GM21737 (cell line): ENCODE measurements at regions not wholly inside any gene's neighbourhood (a gene's known extent, or its start where the extent isn't known, plus 50 kb on each side); places are given as distances from the start of the nearest gene placed in this dataset.

Source experiments
- ATAC-seq: cut with Tn5 transposase; IDR thresholded peaks from one replicate; pipeline ENCODE4 v1.9.1; 2021; ENCODE audit warnings: mild to moderate bottlenecking, moderate library complexity; ENCODE audit not compliant: unreplicated experiment

DNA sequence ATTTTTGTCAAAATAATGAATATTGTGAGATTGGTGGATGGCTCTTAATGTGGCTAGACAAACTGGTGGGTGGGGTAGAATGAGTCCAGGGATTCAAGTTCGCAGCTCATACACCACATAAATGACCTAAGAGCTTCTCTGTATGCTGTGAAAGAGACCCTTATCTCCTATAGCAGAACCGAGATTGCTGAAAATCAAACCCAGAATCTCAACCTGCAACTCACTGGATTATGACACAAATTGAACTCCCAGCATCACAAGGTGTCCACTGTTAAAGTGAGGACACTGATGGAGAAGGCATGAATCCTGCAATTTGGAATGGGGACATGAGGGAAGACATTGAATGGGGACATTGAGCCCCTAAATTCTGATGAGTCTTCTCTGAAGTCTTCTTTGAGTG lies 51.3 kb upstream of the CNKSR3 start:
- ATAC-seq = no peak

DNA sequence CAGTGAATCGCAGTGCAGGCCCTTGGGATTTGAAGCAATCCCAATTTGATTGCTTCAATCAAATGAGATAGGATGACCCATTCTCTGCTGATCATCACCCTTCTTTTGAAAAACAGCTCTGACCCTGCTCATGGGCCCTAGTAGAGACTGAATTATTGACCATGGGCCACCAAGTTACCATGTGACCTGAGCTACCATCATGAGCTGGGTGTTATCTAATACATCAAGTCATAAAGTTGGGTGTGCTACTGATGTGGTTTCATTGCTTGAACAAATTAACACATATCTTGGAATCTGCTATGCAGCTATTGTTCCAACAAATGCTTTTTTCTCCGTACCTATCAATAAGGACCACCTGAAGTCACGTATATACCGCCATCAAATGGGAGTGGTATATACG lies 54.8 kb upstream of the CNKSR3 start:
- no peak for ATAC-seq

DNA sequence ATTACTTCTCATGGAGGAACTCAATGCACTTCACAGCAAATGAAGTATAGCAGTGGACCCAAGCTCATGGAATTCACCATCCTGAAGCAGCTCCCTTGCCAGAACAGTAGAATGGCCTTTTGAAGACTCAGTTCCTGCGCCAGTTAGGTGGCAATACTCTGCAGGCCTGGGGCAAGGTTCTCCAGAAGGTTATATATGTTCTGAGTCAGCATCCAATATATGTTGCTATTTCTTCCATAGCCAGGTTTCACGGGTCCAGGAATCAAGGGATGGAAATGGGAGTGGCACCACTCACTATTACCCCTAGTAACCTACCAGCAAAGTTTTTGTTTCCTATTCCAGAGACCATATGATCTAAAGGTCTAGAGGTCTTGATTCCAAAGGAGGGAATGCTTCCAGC lies 56.4 kb upstream of the CNKSR3 start:
- ATAC-seq = no peak

DNA sequence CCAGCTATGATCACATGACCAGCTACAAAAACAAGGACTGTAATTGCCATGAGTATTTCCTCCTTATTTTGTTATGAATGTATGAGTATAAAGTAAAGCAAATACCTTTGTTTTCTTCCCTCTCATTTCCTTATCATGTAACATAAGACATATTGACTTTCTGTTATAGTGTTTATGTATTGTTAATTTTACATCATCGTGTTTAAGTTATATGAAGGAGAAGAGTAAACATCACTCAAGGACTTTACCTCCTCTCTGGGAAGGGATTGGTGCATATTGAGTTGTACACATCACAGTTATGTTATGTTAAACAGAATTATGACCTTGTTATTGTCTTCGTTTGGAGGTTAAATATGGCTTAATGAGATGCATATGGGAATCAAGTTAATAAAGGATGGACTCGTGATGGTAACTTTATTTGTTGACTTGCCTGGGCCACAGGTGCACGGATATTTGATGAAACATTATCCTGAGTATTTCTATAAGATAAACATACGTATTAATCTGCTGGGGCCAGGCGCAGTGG lies 57.3 kb upstream of the CNKSR3 start:
- no peak for ATAC-seq

DNA sequence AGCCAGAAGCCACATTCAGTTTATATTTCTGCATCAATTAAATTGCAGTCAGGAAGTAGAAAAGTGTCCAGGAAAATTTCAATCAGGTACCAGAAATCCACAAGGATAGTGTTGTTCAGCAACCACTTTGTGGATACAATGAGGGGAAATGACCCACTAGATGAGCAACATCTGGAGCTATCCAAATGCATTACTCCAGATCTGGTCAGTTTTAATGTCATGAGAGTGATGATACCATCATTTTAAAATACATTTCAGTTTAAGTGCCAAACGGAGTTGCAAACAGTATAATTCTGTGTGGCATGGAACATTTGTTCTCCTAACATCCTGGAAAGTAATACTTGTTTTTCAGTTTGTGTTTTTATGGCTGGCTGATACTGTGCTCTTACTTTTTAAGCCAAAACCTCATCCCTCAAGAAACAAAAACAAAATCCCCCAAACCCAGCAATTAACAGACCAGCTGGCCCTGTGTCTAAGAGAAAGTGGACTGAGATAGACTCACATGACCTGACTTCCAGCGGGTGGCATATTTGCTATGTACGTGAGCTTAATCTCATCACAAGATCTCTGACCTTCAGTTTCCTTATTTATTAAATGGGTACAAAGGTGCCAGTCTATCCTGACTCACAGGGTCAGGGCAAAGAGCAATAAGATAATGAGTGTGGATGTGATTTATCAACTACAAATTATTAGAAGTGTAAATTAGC lies 58.8 kb upstream of the CNKSR3 start:
- no peak for ATAC-seq

DNA sequence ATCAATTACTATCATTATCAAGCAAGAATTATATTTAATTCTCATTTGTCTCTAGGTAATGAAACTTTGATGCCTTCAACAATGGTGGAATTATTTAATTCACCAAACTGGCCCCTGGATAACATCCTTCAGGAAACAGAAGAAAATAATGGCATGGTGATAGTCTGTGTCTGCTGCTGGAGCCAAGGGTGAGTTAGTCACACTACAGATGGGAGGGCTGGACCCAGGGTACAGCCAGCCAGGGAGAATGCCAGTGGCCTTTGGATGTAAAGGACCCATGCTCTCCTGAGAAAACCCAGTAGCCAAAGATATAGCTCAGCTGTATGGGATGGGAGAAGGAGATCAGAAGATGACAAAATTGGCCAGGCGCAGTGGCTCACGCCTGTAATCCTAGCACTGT lies 60.0 kb upstream of the CNKSR3 start:
- ATAC-seq = no peak

DNA sequence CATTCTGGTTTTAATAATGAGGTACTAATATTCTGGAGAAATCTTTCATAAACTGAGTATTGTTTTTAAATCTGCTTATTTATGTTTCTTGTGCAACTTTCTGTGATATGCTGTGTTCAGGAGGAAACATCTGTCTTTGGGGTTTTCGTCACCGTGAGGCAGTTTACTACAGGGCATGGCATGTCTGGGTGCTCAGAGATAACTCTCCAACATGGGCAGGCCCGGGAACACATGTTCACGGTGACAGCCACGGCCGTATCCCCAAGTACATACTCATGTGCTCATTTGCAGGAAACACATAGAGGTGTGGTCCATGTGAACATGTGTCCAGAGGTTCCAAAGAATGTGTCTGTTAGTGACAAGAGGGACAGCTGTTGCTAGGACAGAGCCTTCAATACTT lies 62.1 kb upstream of the CNKSR3 start:
- no peak for ATAC-seq

DNA sequence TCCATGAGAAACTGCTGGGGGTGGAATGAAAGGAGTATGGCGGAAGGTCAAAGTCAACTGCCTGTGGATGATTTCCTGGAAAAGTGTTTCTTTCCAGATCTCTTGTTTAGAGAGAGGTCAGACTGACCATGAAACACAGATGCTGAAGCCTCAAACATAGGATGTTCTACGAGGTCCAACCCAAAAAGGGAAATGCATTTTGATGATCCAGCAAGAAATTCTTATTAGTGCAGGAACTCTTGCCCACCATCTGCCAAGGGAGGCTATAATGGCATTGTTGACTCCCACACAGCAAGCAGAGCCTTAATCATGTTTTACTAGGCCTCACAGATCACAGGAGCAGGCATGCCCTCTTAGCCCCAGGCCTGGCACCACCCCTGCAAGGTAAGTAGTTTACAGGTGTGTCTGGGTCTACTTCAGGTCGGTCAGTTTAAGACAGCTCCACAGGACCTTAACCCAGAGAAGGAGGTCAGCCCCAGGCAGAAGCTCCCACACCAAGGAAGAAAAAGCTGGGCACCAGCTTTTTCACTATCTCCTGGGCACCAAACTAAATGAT lies 67.6 kb upstream of the CNKSR3 start:
- ATAC-seq = no peak

DNA sequence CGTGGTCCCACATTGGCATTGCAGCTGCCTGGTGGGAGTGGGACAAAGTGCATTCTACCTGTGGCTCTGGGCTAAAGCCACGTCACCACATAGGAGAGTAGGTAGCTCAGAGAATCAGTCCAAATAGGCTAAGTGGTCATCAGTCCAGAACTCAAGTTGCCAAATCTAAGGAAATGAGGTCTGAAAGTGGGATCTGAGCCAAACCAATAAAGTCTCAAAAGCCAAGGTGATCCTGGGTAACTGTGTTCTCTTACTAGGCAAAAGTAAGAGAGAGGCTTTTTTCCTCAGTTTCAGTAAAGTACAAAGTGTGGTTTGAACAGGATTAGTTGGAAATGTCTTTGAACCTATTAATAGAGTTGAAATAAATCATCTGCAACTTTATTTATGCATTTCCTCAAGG lies 68.6 kb upstream of the CNKSR3 start:
- ATAC-seq = no peak

DNA sequence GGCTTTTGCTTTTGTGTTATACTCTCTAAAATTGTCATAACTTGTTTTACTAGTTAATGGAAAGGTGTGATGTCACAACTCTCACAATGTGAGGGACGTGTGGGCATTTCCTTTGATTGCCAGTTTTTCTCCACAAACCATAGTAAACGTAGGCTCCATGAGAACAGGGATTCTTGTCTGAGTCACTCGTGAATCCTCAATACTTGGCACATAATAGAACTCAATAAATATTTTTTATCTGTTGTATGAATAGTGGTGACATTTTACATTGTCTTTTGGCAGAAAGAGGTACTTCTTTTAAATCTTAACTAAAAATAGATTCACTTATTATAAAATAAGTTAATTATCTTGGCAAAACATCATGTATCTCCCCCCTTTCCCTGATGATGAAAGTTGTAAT lies 69.0 kb upstream of the CNKSR3 start:
- ATAC-seq = no peak

DNA sequence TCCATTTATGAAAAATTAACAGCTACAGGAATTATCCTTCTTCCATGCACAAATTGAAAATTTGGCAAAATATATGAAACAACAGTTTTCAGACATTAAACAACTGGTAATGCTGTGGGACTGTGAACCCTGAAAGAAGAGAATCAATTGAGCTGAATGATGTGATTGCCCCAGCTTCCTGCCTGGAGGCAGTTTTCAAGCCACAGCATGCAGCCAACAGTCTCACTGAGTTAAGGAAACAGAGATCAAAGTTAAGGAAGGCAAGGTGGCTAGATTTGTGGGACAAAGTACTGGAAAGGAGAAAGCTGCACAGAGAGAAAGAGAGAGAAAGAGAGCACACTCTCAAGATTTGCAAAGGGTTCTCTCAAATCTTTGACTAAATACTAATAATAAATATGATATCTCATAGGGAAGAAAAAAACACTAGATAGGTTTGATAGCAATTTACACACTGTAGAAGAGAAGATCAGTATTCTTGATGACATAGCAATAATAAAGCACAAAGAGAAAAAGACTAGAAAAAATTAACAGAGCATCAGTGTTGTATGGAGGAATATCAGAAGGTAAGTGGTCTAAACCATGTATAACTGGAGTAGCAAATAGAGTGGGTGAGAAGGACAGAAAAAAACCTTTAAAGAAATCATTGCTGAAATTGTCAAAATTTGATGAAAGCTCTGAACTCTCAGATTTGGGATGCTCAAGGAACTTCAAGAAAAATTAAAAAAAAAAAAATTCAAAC lies 70.1 kb upstream of the CNKSR3 start:
- ATAC-seq = no peak

DNA sequence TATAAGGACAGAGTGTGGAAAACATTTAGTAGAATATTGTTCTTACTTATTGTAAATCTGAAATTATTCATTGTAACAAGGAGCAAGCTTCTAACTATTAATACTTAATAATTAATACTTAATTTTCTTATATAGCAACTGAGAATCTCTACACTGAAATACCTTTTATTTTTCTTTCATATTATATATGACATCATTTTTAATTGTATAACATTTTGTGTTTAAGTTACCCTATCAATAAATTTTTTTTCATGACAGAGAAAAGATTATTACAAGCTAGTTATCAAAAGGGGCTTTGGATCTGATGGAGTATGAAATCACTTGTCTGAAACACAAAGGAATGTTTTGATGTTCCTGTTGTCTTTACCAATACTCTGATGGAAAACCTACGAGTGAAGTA lies 72.2 kb upstream of the CNKSR3 start:
- no peak for ATAC-seq

DNA sequence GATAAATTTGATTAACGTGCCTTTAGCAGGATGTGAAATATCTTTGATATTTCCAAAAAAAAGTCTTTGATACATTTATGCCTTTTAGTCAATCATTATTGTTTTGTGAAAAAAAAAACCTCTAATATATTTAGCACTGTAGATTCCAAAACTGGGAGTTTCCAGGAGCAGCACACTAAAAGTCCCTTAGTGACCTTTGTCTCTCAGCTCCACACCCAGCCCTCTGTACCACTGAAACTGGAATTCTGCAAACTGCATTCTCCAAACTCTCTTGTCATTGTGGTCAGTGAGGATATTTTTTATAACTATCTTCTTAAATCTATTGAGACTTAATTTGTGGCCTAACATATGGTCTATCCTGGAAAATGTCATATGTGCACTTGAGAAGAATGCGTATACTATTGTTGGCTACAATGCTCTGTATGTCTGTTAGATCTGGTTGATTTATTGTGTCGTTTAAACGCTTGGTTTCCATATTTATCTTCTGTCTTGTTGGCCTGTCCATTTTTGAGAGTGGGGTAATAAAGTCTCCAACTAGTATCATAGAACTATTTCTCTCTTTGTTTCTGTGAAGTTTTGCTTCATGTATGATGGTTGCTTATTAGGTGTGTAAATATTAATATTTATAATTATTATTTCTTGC lies 73.2 kb upstream of the CNKSR3 start:
- no peak for ATAC-seq

DNA sequence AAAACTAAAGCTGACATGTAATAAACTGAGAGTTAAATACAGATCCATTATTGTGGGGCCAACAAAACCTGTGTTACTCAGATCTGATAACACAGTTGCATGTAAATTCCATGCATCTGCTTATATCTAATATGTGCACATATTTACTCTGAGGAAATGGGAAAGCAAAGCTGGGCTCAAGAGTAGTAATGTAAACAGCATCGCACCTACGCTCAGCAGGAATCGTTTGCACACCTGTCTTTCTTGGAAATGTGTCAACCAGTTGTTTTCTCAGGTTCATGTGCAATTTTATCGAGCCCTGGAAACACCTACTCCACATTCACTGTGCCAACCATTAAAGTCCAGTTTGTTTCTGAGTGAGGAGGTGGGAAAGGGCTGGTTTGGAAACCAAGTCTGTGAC lies 80.3 kb upstream of the CNKSR3 start:
- no peak for ATAC-seq

DNA sequence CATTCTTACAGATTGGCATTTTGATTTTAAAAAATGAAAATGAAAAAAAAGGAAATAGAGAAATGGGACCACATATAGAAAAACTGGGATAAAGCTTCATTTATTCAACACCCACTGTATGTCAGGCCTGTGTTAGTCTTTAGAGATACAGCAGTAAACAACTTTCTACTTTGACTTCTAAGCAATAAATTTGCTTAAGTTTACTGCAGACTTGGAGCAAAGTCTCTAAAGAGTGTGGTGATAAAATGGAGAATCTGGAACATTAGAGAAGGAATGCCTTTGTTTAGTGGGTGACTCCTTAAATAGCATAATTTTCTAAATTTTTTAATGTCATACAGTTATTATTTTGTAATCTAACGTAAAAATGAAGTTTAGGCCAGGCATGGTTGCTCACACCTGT lies 80.7 kb upstream of the CNKSR3 start:
- ATAC-seq = no peak

DNA sequence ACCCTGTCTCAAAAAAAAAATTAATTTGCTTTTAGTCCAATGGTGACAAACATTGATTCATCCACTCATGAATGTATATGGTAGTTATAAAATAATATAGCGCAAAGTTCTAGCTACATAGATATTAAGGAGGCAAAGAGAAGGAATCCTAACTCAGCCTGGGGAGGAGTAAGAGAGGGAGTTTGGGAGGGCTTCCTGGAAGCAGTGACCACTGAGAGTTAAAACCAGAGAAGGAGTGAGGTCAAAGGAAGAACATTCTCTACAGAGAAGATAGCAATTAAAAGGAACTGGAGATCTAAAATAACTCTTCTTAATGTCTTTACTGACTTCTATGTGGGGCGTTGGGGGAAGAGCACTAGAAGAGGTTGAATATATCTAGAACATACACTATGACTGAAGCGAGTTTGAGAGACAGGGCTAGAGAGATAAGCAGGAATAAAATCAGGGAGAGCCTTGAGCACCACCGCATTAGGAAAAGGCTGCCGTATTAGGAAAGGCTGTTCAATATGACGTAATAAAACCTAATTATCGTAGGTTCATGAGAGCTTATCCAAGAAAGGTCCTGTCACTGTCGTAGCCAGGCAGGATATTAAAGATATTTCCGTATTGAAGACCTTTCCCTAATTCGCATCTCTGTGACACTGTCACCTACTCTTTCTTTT lies 81.8 kb upstream of the CNKSR3 start:
- ATAC-seq = no peak

DNA sequence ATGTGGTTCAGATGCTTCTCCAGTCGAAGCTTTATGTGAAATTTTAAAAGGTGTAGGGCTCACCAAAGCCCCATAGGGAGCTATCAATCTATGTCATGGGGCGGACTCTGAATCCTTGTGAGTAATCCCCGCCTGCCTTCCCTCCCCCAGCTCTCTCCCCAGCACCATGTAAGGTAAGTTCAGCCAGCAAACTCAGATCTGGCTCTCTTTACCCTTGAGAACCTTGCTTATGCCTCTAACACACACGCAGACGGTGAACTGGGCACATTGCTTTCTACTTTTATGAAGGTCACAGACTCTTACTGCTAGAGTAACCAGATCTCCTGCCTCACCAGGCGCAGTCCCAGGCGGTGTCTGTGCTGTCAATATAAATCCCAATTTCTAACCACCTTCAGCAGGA lies 82.6 kb upstream of the CNKSR3 start:
- ATAC-seq = no peak

DNA sequence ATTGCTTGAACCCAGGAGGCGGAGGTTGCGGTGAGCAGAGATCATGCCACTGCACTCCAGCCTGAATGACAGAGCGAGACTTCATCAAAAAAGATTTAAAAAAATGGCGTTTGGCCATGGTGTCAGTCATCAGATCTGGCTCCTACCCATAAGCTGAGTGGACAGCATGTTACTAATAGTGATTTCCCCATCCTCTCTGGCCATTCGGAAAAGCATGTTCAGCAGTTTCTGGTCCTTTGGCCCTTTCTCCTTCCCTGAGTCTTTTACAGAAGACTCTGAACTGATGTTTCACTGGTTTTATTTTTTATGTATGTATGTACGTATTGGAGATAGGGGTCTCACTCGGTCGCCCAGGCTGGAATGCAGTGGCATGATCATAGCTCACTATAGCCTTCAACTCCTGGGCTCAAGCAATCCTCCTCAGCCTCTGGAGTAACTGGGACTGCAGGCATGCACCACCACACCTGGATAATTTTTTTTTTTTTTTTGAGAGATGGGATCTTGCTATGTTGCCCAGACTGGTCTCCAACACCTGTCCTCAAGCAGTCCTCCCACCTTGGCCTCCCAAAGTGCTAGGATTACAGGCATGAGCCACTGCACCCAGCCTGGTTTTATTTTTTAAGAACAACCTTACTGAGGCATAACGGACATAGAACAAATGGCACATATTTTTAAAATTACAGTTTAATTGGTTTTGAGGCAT lies 84.2 kb upstream of the CNKSR3 start:
- no peak for ATAC-seq

DNA sequence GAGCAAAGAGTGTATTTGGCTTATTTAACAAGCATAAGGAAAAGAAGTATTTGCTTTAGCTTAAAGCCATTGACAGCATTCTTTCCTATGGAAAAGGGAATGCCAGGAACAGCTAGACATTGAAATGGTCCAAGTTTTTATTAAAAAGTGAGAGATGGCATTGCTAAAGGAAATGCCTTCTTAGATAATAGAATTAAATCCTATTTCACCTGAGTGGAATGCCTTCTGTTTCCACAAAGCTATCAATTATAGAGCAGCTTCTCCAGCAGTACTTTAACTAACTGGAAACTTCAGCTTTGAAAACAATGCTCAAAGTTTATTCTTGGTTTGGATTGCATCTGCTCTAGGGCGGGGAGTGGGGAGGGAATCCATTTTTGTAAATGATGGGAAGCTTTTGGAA lies 85.1 kb upstream of the CNKSR3 start:
- no peak for ATAC-seq

DNA sequence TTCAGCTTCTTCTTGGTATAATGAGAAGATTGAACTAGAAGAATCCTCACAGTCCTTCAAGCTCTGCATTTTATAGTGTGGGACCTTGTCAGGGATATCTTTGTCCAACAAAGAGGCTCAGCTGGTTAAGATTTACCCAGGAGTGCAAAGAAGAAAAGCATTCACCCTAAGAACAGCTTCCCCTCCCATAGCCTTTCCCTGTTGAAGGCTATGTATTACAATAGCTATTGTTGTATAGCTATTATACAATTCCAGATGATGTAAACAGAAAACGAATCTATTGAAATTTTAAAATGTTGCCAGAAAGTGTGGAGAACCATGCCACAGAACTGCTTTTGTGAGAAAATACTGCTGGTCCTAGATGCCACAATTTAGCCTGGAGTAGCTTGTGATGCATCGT lies 85.5 kb upstream of the CNKSR3 start:
- no peak for ATAC-seq

DNA sequence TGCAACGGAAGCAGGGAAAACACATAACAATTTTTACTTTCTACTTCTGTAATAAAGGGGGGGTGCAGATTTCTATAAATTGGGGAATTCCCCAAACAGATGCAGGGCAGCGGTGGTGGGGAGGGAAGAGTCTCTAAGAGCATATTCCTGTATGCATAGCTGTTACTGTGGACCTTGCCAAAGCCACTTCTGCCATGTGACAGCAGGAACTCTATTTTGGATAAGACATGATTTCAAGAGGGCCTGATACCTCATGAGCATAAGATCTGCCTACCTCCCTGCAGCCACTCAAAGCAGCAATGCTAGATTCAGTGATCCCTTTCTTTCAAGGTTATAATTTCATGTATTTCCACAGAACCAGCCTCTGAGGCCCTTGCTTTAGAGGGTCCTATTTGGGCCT lies 86.2 kb upstream of the CNKSR3 start:
- no peak for ATAC-seq
